SW 1271 (cell line): ENCODE measurements at regions not wholly inside any gene's neighbourhood (a gene's known extent, or its start where the extent isn't known, plus 50 kb on each side); places are given as distances from the start of the nearest gene placed in this dataset.
"Not testable (repeated sequence)": the region's sequence is repeated elsewhere in the genome, so short reads cannot be mapped to it uniquely, and the experiment has no call there.

Experiments used
- DNase-seq, 2 experiments: peaks; one replicate each; lab custom pipeline; 2025; lab: John Stamatoyannopoulos, UW

DNA sequence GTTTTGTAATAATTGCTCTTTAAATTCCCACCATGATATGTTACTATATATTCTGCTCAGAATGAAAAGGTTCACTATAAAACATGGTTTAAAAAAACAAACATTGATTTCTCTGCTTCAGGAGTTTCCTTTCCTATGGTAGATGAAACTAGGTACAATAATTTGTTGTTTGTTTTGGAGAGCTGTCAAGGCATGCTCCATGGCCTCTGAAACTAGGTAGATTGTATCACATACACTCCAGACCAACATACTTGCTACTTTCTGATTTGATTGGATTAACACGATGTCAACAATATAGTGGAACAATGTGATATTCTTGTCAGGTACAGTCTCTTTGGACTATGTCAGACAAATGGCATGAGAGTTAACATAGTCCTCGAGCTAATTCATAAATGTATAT lies 452.7 kb upstream of the CDH9 start:
- DNase-seq, result no peak

DNA sequence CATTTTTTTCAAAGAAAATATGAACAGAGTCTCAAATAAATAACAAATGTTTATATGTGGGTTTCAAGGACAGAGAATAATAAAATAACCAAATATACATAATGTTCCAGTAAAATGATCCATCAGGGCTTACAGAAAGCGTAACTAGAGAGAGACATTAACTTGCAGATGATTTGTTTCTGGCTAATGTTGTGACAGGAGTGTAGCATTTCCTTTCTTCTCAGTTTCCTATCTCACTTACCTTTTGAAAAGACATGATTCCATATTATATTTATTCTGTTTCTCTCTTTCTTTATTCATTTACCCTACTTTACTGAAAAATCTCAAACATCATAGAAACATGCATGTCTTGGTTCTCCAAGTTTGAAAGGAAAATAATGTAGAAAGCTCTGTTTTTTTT lies 451.3 kb upstream of the CDH9 start:
- DNase-seq, result no peak

GRCh38 chr5:27482663-27483062 lies 444.3 kb upstream of the CDH9 start:
- DNase-seq, result no peak

DNA sequence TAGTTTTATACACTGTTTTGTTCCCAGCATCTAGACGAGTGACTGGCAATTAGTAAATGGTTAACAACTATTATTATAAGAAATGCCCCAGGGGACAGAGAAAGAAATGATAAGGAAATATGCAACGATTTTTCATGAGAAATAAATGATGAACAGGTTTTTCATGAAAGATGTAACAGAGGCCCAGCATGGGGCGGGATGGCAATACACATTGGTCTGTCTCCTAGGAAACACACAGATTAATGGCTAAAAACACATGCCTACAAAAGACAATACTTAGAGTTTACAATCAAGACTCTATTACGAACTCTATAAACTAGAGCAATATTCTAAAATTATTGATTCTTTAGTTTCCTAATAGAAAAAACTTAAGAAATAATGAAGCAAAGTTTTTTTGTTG lies 441.5 kb upstream of the CDH9 start:
- DNase-seq, result no peak

- no peak for DNase-seq
Measured at GRCh38 chr5:27477550-27477949, 439.2 kb upstream of the CDH9 start.

DNA sequence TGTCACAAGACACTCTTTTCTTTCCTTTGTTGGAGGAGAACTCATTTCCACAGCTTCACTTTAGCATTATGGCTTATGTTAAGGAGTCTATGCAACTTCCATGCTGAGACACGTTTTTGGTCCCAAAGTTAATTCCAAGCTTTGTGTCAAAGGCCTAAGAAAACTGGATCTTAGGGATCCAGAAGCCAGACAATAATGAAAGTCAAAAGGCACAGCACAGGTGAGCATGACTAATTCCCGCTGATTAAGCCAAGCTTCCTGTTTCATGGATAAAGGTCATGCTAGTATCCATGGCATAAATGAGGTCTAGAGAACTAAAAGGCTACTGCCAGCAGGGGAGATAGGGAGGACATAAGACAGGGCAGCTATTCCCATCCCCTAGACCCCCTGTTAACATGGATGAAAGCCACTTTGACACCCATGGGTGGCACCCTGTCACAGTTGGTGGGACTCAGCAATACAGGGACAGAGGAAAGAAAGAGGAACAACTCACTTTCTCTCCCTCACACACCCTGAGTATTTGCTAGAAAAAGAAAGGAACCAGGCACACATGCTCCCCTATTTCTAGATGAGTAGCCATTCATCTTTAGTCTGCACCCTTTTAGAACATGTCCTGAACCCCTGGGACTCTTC lies 438.1 kb upstream of the CDH9 start:
- DNase-seq, result no peak

- DNase-seq, result no peak
Measured at GRCh38 chr5:27475063-27475462, 436.7 kb upstream of the CDH9 start.

GRCh38 chr5:27474395-27474794 lies 436.0 kb upstream of the CDH9 start:
- no peak for DNase-seq

GRCh38 chr5:27474047-27474309 lies 435.6 kb upstream of the CDH9 start:
- DNase-seq, result no peak

- no peak for DNase-seq
Measured at GRCh38 chr5:27473307-27474046, 435.1 kb upstream of the CDH9 start.

DNA sequence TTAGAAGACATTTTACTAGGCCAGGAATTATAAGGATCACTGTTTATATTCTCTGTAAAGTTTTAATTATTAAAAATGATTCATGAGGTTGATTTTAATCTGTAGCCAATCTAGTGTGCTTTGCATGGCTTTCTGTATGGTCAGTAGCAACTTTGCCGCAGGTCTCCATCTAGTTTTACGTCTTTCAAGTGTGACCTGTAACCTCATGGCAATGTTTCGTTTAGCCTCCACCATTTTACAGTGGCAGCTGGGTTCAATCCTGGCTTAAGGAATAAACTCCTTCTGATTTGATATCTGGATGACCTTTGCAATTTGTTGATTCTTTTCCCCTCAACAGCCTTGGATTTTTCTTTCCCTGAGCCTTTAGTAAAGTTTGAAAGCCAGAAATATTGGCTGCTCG lies 434.5 kb upstream of the CDH9 start:
- DNase-seq, result no peak

GRCh38 chr5:27472000-27472763 lies 433.8 kb upstream of the CDH9 start:
- no peak for DNase-seq

GRCh38 chr5:27466959-27467358 lies 428.6 kb upstream of the CDH9 start:
- DNase-seq, result no peak

GRCh38 chr5:27465140-27465539 lies 426.8 kb upstream of the CDH9 start:
- DNase-seq, result no peak

- no peak for DNase-seq
Measured at GRCh38 chr5:27463446-27464149, 425.2 kb upstream of the CDH9 start.

DNA sequence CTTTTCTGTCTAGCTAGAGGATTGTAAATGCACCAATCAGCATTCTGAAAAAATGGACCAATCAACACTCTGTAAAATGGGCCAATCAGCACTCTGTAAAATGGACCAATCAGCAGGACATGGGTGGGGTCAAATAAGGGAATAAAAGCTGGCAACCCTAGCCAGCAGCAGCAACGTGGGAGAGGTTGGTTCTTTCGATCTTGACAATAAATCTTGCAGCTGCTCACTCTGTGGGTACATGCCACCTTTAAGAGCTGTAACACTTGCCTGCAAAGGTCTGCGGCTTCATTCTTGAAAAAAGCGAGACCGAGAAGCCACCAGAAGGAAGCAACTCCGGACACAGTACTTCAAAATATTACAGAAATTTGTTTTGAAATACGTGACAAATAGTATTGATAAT lies 424.6 kb upstream of the CDH9 start:
- no peak for DNase-seq

GRCh38 chr5:27458287-27458686 lies 419.9 kb upstream of the CDH9 start:
- DNase-seq, result no peak

GRCh38 chr5:27451377-27451776 lies 413.0 kb upstream of the CDH9 start:
- DNase-seq, result no peak

- no peak for DNase-seq
Measured at GRCh38 chr5:27450607-27451006, 412.2 kb upstream of the CDH9 start.

GRCh38 chr5:27439383-27439782 lies 401.0 kb upstream of the CDH9 start:
- not testable (repeated sequence) for DNase-seq

DNA sequence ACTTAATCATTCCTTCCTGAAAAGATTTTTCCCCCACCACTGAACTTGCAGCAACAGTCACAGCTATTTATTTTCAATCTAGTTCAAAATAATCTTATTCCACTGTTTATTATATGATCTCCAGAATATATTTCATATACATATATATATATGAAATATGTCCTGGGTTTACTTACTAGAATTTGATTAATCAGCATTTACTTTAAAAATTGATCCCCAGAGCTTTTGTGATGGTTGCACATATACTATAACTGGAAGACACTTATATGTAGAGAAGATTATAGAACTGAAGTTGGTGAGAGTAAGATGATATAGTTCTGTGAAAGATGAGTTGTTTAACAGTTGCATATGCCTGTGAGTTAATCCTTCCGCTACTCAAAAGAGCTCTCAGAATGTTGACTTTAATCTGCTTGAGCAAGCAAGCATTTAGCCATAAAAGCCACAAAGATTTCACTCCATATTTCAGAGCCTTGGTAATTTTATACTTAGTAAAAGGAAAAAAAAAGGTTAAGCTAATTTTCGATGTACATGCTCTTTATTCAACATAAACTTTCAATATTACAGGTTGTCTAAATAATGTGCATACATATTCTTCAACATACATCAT lies 399.3 kb upstream of the CDH9 start:
- no peak for DNase-seq

- DNase-seq, result no peak
Measured at GRCh38 chr5:27434335-27434734, 395.9 kb upstream of the CDH9 start.
